GM21367 (cell line): ENCODE measurements at regions not wholly inside any gene's neighbourhood (a gene's known extent, or its start where the extent isn't known, plus 50 kb on each side); places are given as distances from the start of the nearest gene placed in this dataset.
"Not testable (repeated sequence)": the region's sequence is repeated elsewhere in the genome, so short reads cannot be mapped to it uniquely, and the experiment has no call there.

ENCODE experiments used
- ATAC-seq: cut with Tn5 transposase; IDR thresholded peaks from one replicate; pipeline ENCODE4 v1.9.1; 2021; ENCODE audit not compliant: unreplicated experiment

- not testable (repeated sequence) for ATAC-seq
Observed at GRCh38 chr15:21174761-21175160, 265.5 kb downstream of the POTEB3 start.

- not testable (repeated sequence) for ATAC-seq
Observed at GRCh38 chr15:21151203-21151966, 285.3 kb upstream of the POTEB2 start.

GRCh38 chr15:21148136-21148535, 282.0 kb upstream of the POTEB2 start:
- not testable (repeated sequence) for ATAC-seq

GRCh38 chr15:21133893-21134292, 267.8 kb upstream of the POTEB2 start:
- not testable (repeated sequence) for ATAC-seq

GRCh38 chr15:21112271-21113053, 246.3 kb upstream of the POTEB2 start:
- not testable (repeated sequence) for ATAC-seq

- not testable (repeated sequence) for ATAC-seq
Observed at GRCh38 chr15:21111861-21112260, 245.7 kb upstream of the POTEB2 start.

- ATAC-seq: not testable (repeated sequence)
Observed at GRCh38 chr15:21111172-21111571, 245.1 kb upstream of the POTEB2 start.

- not testable (repeated sequence) for ATAC-seq
Observed at GRCh38 chr15:21110187-21110804, 244.2 kb upstream of the POTEB2 start.

GRCh38 chr15:21108384-21108783, 242.3 kb upstream of the POTEB2 start:
- ATAC-seq: not testable (repeated sequence)

- not testable (repeated sequence) for ATAC-seq
Observed at GRCh38 chr15:21107399-21108381, 241.6 kb upstream of the POTEB2 start.

GRCh38 chr15:21096599-21096998, 230.5 kb upstream of the POTEB2 start:
- ATAC-seq: not testable (repeated sequence)

GRCh38 chr15:21079544-21079943, 213.4 kb upstream of the POTEB2 start:
- not testable (repeated sequence) for ATAC-seq

- ATAC-seq: not testable (repeated sequence)
Observed at GRCh38 chr15:21068917-21069316, 202.8 kb upstream of the POTEB2 start.

GRCh38 chr15:21063512-21063911, 197.4 kb upstream of the POTEB2 start:
- not testable (repeated sequence) for ATAC-seq

GRCh38 chr15:21062619-21063163, 196.6 kb upstream of the POTEB2 start:
- ATAC-seq: not testable (repeated sequence)

GRCh38 chr15:21051866-21052265, 185.8 kb upstream of the POTEB2 start:
- not testable (repeated sequence) for ATAC-seq

GRCh38 chr15:21031703-21032102, 165.6 kb upstream of the POTEB2 start:
- ATAC-seq: not testable (repeated sequence)

GRCh38 chr15:21029001-21029400, 162.9 kb upstream of the POTEB2 start:
- not testable (repeated sequence) for ATAC-seq

- ATAC-seq: not testable (repeated sequence)
Observed at GRCh38 chr15:21027942-21028341, 161.8 kb upstream of the POTEB2 start.

GRCh38 chr15:21026848-21027247, 160.7 kb upstream of the POTEB2 start:
- ATAC-seq: not testable (repeated sequence)
